ENCODE measurements at regions not wholly inside any gene's neighbourhood (a gene's known extent, or its start where the extent isn't known, plus 50 kb on each side); places are given as distances from the start of the nearest gene placed in this dataset.
"Not testable (repeated sequence)": the region's sequence is repeated elsewhere in the genome, so short reads cannot be mapped to it uniquely, and the experiment has no call there.

- no peak for TF ChIP-seq POLR2A (IDR thresholded peaks at IDR 0.05; ENCODE audit: low read length)
- TF ChIP-seq GATA1 (IDR thresholded peaks at IDR 0.05; ENCODE audit: low read depth, low read length): no peak
- no peak for DNase-seq
Measured at GRCh38 chr18:29849144-29849543, 1193.4 kb downstream of the DSC3 start.

DNA sequence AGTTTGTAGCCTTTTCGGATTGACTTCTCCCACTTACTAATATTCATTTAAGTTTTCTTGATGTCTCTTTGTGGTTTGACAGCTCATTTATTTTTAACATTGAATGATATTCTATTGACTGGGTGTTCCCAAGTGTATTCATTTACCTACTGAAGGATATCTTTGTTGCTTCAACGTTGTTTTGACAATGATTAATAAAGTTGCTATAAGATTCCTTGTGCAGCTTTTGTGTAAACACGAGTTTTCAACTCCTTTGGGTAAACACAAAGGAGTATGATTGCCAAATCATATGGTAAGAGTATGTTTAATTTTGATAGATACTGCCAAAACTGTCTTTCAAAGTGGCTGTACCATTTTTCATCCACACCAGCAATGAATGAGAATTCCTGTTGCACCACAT lies 1200.9 kb downstream of the DSC3 start:
- no peak for DNase-seq

DNA sequence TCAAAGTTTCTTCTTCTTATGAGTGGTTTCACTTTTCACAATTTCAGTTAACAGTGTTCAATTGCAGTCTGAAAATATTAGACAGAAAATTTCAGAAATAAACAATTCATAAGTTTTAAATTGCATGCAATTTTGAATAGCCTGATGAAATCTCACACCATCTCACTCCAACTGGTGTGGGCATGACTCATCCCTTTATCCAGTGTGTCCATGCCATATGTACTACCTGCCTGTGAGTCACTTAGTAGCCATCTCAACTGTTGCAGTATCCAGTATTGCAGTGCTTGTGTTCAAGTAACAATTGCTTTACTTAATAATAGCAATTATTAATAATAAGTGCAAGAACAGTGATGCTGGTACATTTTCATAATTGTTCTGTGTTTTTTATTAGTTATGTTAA lies 1202.5 kb downstream of the DSC3 start:
- no peak for TF ChIP-seq GATA1 (IDR thresholded peaks at IDR 0.05; ENCODE audit: low read depth, low read length)
- no peak for TF ChIP-seq POLR2A (IDR thresholded peaks at IDR 0.05; ENCODE audit: low read length)
- DNase-seq: no peak

More for the DNA sequence above, 1200.9 kb downstream of the DSC3 start:
- no peak for TF ChIP-seq POLR2A (IDR thresholded peaks at IDR 0.05; ENCODE audit: low read length)
- TF ChIP-seq GATA1 (IDR thresholded peaks at IDR 0.05; ENCODE audit: low read depth, low read length): no peak

DNA sequence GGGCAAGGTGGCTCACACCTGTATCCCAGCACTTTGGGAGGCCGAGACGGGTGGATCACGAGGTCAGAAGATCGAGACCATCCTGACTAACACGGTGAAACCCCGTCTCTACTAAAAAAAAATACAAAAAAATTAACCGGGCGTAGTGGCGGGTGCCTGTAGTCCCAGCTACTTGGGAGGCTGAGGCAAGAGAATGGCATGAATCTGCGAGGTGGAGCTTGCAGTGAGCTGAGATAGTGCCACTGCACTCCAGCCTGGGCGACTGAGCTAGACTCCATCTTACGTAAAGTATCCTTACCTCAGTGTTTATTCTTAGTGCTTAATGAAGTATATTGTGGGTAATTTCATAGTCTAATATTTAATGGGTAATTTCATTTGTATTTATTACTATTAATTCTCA lies 1203.6 kb downstream of the DSC3 start:
- DNase-seq: not testable (repeated sequence)

DNA sequence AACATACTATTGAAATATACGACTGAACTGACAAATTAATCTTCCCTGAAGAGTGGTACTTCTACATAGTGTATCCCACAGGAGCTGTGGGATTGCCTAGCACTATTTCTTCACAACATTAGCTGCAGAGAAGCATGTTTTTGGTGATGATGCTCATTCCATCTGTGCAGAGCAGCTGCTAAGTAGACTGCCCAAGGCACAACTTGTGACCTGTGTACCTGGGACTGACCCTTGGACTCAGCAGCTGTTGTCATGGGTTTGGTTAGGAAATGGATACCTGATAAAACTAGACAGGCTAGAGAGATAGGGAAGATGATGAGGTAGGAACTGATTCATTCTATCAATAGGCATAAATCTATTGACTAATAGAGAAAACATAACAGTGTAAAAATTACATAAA lies 1204.0 kb downstream of the DSC3 start:
- DNase-seq: no peak
- TF ChIP-seq POLR2A (IDR thresholded peaks at IDR 0.05; ENCODE audit: low read length): no peak
- no peak for TF ChIP-seq GATA1 (IDR thresholded peaks at IDR 0.05; ENCODE audit: low read depth, low read length)

- DNase-seq: no peak
- TF ChIP-seq POLR2A (IDR thresholded peaks at IDR 0.05; ENCODE audit: low read length) (no peak), GATA1 (IDR thresholded peaks at IDR 0.05; ENCODE audit: low read depth, low read length) (no peak)
Measured at GRCh38 chr18:29823671-29824070, 1218.9 kb downstream of the DSC3 start.

- DNase-seq: no peak
- TF ChIP-seq GATA1 (IDR thresholded peaks at IDR 0.05; ENCODE audit: low read depth, low read length) (no peak), POLR2A (IDR thresholded peaks at IDR 0.05; ENCODE audit: low read length) (no peak)
Measured at GRCh38 chr18:29821544-29821943, 1221.0 kb downstream of the DSC3 start.

DNA sequence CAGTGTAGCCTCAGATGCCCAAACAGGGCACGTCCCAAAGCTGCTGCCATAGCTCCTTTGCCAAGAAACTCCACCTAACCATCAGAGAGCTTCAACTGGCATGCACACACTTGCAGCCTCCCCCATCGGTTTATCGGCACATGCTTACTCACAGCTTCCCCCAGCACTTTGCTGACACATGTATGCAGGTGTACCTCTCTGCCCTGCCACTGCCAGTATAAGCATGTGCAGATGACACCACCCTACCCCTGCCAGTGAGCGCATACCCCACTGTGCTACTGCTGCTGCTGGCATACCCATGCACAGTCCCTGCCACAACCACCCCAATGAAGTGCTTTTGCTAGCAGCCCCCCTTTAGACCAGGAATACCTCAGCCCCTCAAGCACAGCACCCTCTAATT lies 1231.0 kb downstream of the DSC3 start:
- no peak for DNase-seq
- TF ChIP-seq POLR2A (IDR thresholded peaks at IDR 0.05; ENCODE audit: low read length) (no peak), GATA1 (IDR thresholded peaks at IDR 0.05; ENCODE audit: low read depth, low read length) (no peak)

- no peak for DNase-seq
- TF ChIP-seq POLR2A (IDR thresholded peaks at IDR 0.05; ENCODE audit: low read length) (no peak), GATA1 (IDR thresholded peaks at IDR 0.05; ENCODE audit: low read depth, low read length) (no peak)
Measured at GRCh38 chr18:29780816-29781215, 1261.7 kb downstream of the DSC3 start.

- DNase-seq: no peak
- TF ChIP-seq POLR2A (IDR thresholded peaks at IDR 0.05; ENCODE audit: low read length): no peak
- no peak for TF ChIP-seq GATA1 (IDR thresholded peaks at IDR 0.05; ENCODE audit: low read depth, low read length)
Measured at GRCh38 chr18:29779096-29779495, 1263.4 kb downstream of the DSC3 start.

- TF ChIP-seq GATA1 (IDR thresholded peaks at IDR 0.05; ENCODE audit: low read depth, low read length): no peak
- TF ChIP-seq POLR2A (IDR thresholded peaks at IDR 0.05; ENCODE audit: low read length): no peak
- DNase-seq: no peak
Measured at GRCh38 chr18:29753379-29753778, 1289.2 kb downstream of the DSC3 start.

DNA sequence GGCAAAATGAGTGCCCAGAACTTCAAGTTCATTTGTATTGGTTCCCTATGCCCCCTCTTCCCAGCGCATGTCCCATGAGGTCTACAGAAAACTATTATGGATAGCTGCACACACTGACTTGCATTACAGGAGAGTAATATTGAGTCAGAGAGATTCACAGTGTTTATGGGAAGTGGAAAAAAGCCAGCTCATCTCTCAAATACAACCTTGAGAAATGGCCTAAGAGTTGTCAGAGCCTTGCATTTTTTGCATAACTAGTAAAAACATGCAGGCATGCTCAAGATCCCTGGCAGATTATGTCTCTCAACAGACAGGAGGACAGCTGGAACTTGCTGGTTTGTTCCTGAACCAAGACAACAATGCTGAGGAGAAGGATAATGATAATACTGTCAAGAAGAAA lies 1292.8 kb downstream of the DSC3 start:
- DNase-seq: no peak
- TF ChIP-seq GATA1 (IDR thresholded peaks at IDR 0.05; ENCODE audit: low read depth, low read length): no peak
- no peak for TF ChIP-seq POLR2A (IDR thresholded peaks at IDR 0.05; ENCODE audit: low read length)

GRCh38 chr18:29741461-29741860 lies 1301.1 kb downstream of the DSC3 start:
- no peak for DNase-seq
- no peak for TF ChIP-seq POLR2A (IDR thresholded peaks at IDR 0.05; ENCODE audit: low read length)
- TF ChIP-seq GATA1 (IDR thresholded peaks at IDR 0.05; ENCODE audit: low read depth, low read length): no peak

GRCh38 chr18:29737620-29738019 lies 1304.9 kb downstream of the DSC3 start:
- no peak for DNase-seq
- no peak for TF ChIP-seq GATA1 (IDR thresholded peaks at IDR 0.05; ENCODE audit: low read depth, low read length)
- no peak for TF ChIP-seq POLR2A (IDR thresholded peaks at IDR 0.05; ENCODE audit: low read length)

DNA sequence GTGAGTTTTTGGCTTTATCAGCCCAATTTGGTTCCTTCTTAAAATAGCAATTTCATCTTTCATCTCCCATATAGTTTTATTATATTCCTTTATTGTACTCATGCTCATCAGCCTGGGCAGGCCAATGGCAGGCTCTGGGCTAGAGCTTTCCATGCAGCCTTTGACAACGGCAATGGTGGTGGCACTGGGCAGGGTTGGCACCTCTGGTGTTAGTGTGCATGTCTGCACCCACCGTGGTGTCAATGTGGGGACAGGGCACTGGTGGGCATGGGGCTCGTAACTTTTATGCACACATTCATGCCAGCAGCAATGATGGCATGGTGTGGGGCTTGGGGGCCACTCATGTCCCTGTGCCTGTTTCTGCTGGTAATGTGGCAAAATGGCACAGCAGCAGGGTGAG lies 1305.4 kb downstream of the DSC3 start:
- TF ChIP-seq GATA1 (IDR thresholded peaks at IDR 0.05; ENCODE audit: low read depth, low read length) (no peak), POLR2A (IDR thresholded peaks at IDR 0.05; ENCODE audit: low read length) (no peak)
- DNase-seq: no peak

DNA sequence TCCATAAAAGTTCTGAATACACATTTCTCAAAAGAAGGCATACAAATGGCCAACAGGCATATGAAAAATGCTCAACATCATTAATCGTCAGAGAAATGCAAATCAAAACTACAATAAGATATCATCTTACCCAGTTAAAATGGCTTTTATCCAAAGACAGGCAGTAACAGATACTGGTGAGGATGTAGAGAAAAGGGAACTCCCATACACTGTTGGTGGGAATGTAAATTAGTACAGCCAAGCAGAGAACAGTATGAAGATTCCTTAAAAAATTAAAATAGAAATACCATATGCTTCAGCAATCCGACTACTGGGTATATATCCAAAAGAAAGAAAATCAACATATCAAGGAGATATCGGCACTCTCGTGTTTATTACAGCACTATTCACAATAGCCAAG lies 1312.5 kb downstream of the DSC3 start:
- no peak for TF ChIP-seq POLR2A (IDR thresholded peaks at IDR 0.05; ENCODE audit: low read length)
- no peak for TF ChIP-seq GATA1 (IDR thresholded peaks at IDR 0.05; ENCODE audit: low read depth, low read length)
- DNase-seq: no peak

All from erythroblast (primary cell).